ENCODE measurements at regions not wholly inside any gene's neighbourhood (a gene's known extent, or its start where the extent isn't known, plus 50 kb on each side); places are given as distances from the start of the nearest gene placed in this dataset.

DNA sequence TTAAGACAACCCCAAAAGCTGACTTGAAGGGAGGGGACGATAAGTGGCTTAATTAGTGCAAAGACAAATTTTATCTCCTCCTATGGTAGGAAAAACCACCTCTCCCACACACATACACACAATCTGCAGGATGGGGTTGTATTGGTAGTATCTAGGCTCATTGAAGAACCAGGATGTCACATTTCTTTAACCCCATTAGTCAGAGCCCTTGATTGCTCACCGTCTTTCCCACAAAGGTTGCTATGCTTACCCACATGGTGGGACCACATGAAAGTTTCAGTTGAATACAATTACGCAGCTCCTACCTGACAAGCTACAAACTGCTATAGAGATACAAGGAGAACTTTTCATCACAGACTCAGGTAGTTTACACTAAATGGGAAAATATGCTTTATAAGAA lies 765.0 kb upstream of the CELF4 start:
- Histone ChIP-seq H2AFZ (ENCODE audit: low read depth, low read length) (no peak overlapping the region), H2BK15ac (ENCODE audit: low read depth, poor library complexity, severe bottlenecking) (no peak overlapping the region), H3K18ac (ENCODE audit: low read depth in 1 of 2, low read length in 2 of 2) (no peak overlapping the region), H3K14ac (ENCODE audit: low read length in 2 of 2) (no peak overlapping the region), H4K8ac (ENCODE audit: low read length) (no peak overlapping the region), H3K9ac (ENCODE audit: low read length) (no peak overlapping the region), H3K79me1 (replicated peaks; ENCODE audit: low read length, poor library complexity, severe bottlenecking) (no peaks in the 10 kb centered on the region), H3K4me3 (ENCODE audit: insufficient read depth in 1 of 2, low read depth in 1 of 2, low read length in 2 of 2) (no peak overlapping the region), H4K91ac (ENCODE audit: low read length) (no peak overlapping the region), H3K27ac (ENCODE audit: low read length, poor library complexity, severe bottlenecking) (no peak overlapping the region), H3K36me3 (ENCODE audit: control insufficient read depth in 1 of 2, insufficient read depth in 2 of 2, low read depth in 1 of 2, low read length in 2 of 2) (no peaks in the 10 kb centered on the region), H2BK120ac (ENCODE audit: low read depth, low read length) (no peak overlapping the region), H3K9me3 (ENCODE audit: control insufficient read depth, low read length) (peaks cover 5% of the 10 kb centered on the region), H2BK5ac (ENCODE audit: low read depth, low read length, poor library complexity, severe bottlenecking) (no peak overlapping the region), H2BK12ac (ENCODE audit: low read length in 2 of 2) (no peak overlapping the region), H3K4ac (ENCODE audit: low read depth in 1 of 2, low read length in 2 of 2) (no peak overlapping the region), H3K4me1 (ENCODE audit: control insufficient read depth, insufficient read depth, low read depth, low read length) (no peaks in the 10 kb centered on the region), H3K27me3 (ENCODE audit: control insufficient read depth in 1 of 2, insufficient read depth in 1 of 2, low read length in 2 of 2) (no peaks in the 10 kb centered on the region), H3K23ac (ENCODE audit: low read length in 2 of 2) (no peak overlapping the region), H3K4me2 (ENCODE audit: low read length, poor library complexity, severe bottlenecking) (no peak overlapping the region), H2AK5ac (ENCODE audit: low read length, severe bottlenecking) (no peak overlapping the region)
- WGBS = 83% methylated on average over 1 of the region's 3 CpGs
- DNase-seq = no peak

- no peak overlapping the region for H3K4me2 ChIP-seq (ENCODE audit: low read length, poor library complexity, severe bottlenecking)
- H3K79me1 ChIP-seq (replicated peaks; ENCODE audit: low read length, poor library complexity, severe bottlenecking) = no peaks in the 10 kb centered on the region
- H3K27ac ChIP-seq (ENCODE audit: low read length, poor library complexity, severe bottlenecking) = no peak overlapping the region
- no peak overlapping the region for H2BK120ac ChIP-seq (ENCODE audit: low read depth, low read length)
- no peak overlapping the region for H2BK15ac ChIP-seq (ENCODE audit: low read depth, poor library complexity, severe bottlenecking)
- H3K36me3 ChIP-seq (ENCODE audit: control insufficient read depth in 1 of 2, insufficient read depth in 2 of 2, low read depth in 1 of 2, low read length in 2 of 2) = no peaks in the 10 kb centered on the region
- no peak overlapping the region for H2AFZ ChIP-seq (ENCODE audit: low read depth, low read length)
- H3K4me1 ChIP-seq (ENCODE audit: control insufficient read depth, insufficient read depth, low read depth, low read length) = no peaks in the 10 kb centered on the region
- no peak for DNase-seq
- no peak overlapping the region for H3K23ac ChIP-seq (ENCODE audit: low read length in 2 of 2)
- H3K18ac ChIP-seq (ENCODE audit: low read depth in 1 of 2, low read length in 2 of 2) = no peak overlapping the region
- no peak overlapping the region for H4K91ac ChIP-seq (ENCODE audit: low read length)
- no peak overlapping the region for H2AK5ac ChIP-seq (ENCODE audit: low read length, severe bottlenecking)
- no peak overlapping the region for H3K14ac ChIP-seq (ENCODE audit: low read length in 2 of 2)
- no peak overlapping the region for H2BK12ac ChIP-seq (ENCODE audit: low read length in 2 of 2)
- H3K9me3 ChIP-seq (ENCODE audit: control insufficient read depth, low read length) = peaks cover 5% of the 10 kb centered on the region
- no peak overlapping the region for H2BK5ac ChIP-seq (ENCODE audit: low read depth, low read length, poor library complexity, severe bottlenecking)
- no peak overlapping the region for H3K4me3 ChIP-seq (ENCODE audit: insufficient read depth in 1 of 2, low read depth in 1 of 2, low read length in 2 of 2)
- no peak overlapping the region for H3K9ac ChIP-seq (ENCODE audit: low read length)
- H3K4ac ChIP-seq (ENCODE audit: low read depth in 1 of 2, low read length in 2 of 2) = no peak overlapping the region
- no peaks in the 10 kb centered on the region for H3K27me3 ChIP-seq (ENCODE audit: control insufficient read depth in 1 of 2, insufficient read depth in 1 of 2, low read length in 2 of 2)
- no peak overlapping the region for H4K8ac ChIP-seq (ENCODE audit: low read length)
Observed at GRCh38 chr18:38329145-38329544, 763.5 kb upstream of the CELF4 start.

GRCh38 chr18:38322206-38322605 lies 756.6 kb upstream of the CELF4 start:
- no peak overlapping the region for H2BK12ac ChIP-seq (ENCODE audit: low read length in 2 of 2)
- H3K18ac ChIP-seq (ENCODE audit: low read depth in 1 of 2, low read length in 2 of 2) = no peak overlapping the region
- no peak overlapping the region for H4K91ac ChIP-seq (ENCODE audit: low read length)
- H3K23ac ChIP-seq (ENCODE audit: low read length in 2 of 2) = no peak overlapping the region
- no peaks in the 10 kb centered on the region for H3K36me3 ChIP-seq (ENCODE audit: control insufficient read depth in 1 of 2, insufficient read depth in 2 of 2, low read depth in 1 of 2, low read length in 2 of 2)
- H2BK120ac ChIP-seq (ENCODE audit: low read depth, low read length) = no peak overlapping the region
- peaks cover 6% of the 10 kb centered on the region for H3K9me3 ChIP-seq (ENCODE audit: control insufficient read depth, low read length)
- no peak overlapping the region for H4K8ac ChIP-seq (ENCODE audit: low read length)
- no peak overlapping the region for H3K9ac ChIP-seq (ENCODE audit: low read length)
- H3K4ac ChIP-seq (ENCODE audit: low read depth in 1 of 2, low read length in 2 of 2) = no peak overlapping the region
- WGBS = 36% methylated on average over 1 of the region's 1 CpG
- H2AFZ ChIP-seq (ENCODE audit: low read depth, low read length) = no peak overlapping the region
- H3K79me1 ChIP-seq (replicated peaks; ENCODE audit: low read length, poor library complexity, severe bottlenecking) = no peaks in the 10 kb centered on the region
- no peak overlapping the region for H3K4me2 ChIP-seq (ENCODE audit: low read length, poor library complexity, severe bottlenecking)
- no peak overlapping the region for H3K14ac ChIP-seq (ENCODE audit: low read length in 2 of 2)
- no peaks in the 10 kb centered on the region for H3K4me1 ChIP-seq (ENCODE audit: control insufficient read depth, insufficient read depth, low read depth, low read length)
- H2AK5ac ChIP-seq (ENCODE audit: low read length, severe bottlenecking) = no peak overlapping the region
- no peak overlapping the region for H2BK15ac ChIP-seq (ENCODE audit: low read depth, poor library complexity, severe bottlenecking)
- H3K27me3 ChIP-seq (ENCODE audit: control insufficient read depth in 1 of 2, insufficient read depth in 1 of 2, low read length in 2 of 2) = no peaks in the 10 kb centered on the region
- DNase-seq = no peak
- no peak overlapping the region for H2BK5ac ChIP-seq (ENCODE audit: low read depth, low read length, poor library complexity, severe bottlenecking)
- no peak overlapping the region for H3K27ac ChIP-seq (ENCODE audit: low read length, poor library complexity, severe bottlenecking)
- H3K4me3 ChIP-seq (ENCODE audit: insufficient read depth in 1 of 2, low read depth in 1 of 2, low read length in 2 of 2) = no peak overlapping the region

GRCh38 chr18:38321262-38321661 lies 755.7 kb upstream of the CELF4 start:
- Histone ChIP-seq H3K4me2 (ENCODE audit: low read length, poor library complexity, severe bottlenecking) (no peak overlapping the region), H2BK15ac (ENCODE audit: low read depth, poor library complexity, severe bottlenecking) (no peak overlapping the region), H3K4me3 (ENCODE audit: insufficient read depth in 1 of 2, low read depth in 1 of 2, low read length in 2 of 2) (no peak overlapping the region)

More at GRCh38 chr18:38321262-38321661, 755.7 kb upstream of the CELF4 start:
- DNase-seq = no peak
- Histone ChIP-seq H3K9ac (ENCODE audit: low read length) (no peak overlapping the region), H2BK12ac (ENCODE audit: low read length in 2 of 2) (no peak overlapping the region), H4K91ac (ENCODE audit: low read length) (no peak overlapping the region), H3K9me3 (ENCODE audit: control insufficient read depth, low read length) (peaks cover 6% of the 10 kb centered on the region), H3K14ac (ENCODE audit: low read length in 2 of 2) (no peak overlapping the region), H3K79me1 (replicated peaks; ENCODE audit: low read length, poor library complexity, severe bottlenecking) (no peaks in the 10 kb centered on the region), H3K27me3 (ENCODE audit: control insufficient read depth in 1 of 2, insufficient read depth in 1 of 2, low read length in 2 of 2) (no peaks in the 10 kb centered on the region), H2BK5ac (ENCODE audit: low read depth, low read length, poor library complexity, severe bottlenecking) (no peak overlapping the region), H3K4ac (ENCODE audit: low read depth in 1 of 2, low read length in 2 of 2) (no peak overlapping the region), H3K4me1 (ENCODE audit: control insufficient read depth, insufficient read depth, low read depth, low read length) (no peaks in the 10 kb centered on the region), H3K18ac (ENCODE audit: low read depth in 1 of 2, low read length in 2 of 2) (no peak overlapping the region), H2AK5ac (ENCODE audit: low read length, severe bottlenecking) (no peak overlapping the region), H3K27ac (ENCODE audit: low read length, poor library complexity, severe bottlenecking) (no peak overlapping the region), H2BK120ac (ENCODE audit: low read depth, low read length) (no peak overlapping the region), H4K8ac (ENCODE audit: low read length) (no peak overlapping the region), H3K36me3 (ENCODE audit: control insufficient read depth in 1 of 2, insufficient read depth in 2 of 2, low read depth in 1 of 2, low read length in 2 of 2) (no peaks in the 10 kb centered on the region), H2AFZ (ENCODE audit: low read depth, low read length) (no peak overlapping the region), H3K23ac (ENCODE audit: low read length in 2 of 2) (no peak overlapping the region)
- WGBS = no CpG with 5 or more reads among the region's 3 CpGs
